H1 (cell line): ENCODE measurements at regions not wholly inside any gene's neighbourhood (a gene's known extent, or its start where the extent isn't known, plus 50 kb on each side); places are given as distances from the start of the nearest gene placed in this dataset.

ENCODE experiments used
- CTCF ChIA-PET: fragments of 300-600 bp; sonication (Branson Sonifier 250); formaldehyde crosslinking; loops from one replicate; lab custom pipeline; 2021; ENCODE audit not compliant: partially characterized antibody; lab: Charles Lee
- POLR2A ChIA-PET: fragments of 300-600 bp; sonication (Branson Sonifier 250); formaldehyde crosslinking; loops from one replicate; lab custom pipeline; 2021; ENCODE audit warnings: inconsistent platforms; ENCODE audit not compliant: partially characterized antibody; lab: Charles Lee
- DNase-seq, 2 experiments: peaks; one replicate each; pipeline versions ENCODE4 v3.0.0 to v3.0.0-alpha.2; 2010 to 2022; ENCODE audit warnings: low spot score in 2 of 2, low read depth in 1 of 2, mixed read lengths in 1 of 2
- FAIRE-seq: peaks from 2 replicates; lab custom pipeline; 2011; peaks lifted over from hg19 to GRCh38; lab: Jason Lieb, UNC
- H2AFZ ChIP-seq: 2 replicates; pipeline ENCODE4 v1.8.1; 2012; ENCODE audit warnings: low read length, inconsistent platforms
- H2AK5ac ChIP-seq: 2 replicates; pipeline ENCODE4 v1.6.1; 2013; ENCODE audit warnings: low read depth, low read length
- H2BK120ac ChIP-seq: replicated peaks from 2 replicates; pipeline ENCODE3; 2013; ENCODE audit warnings: low read depth, low read length, inconsistent platforms
- H2BK12ac ChIP-seq: 2 replicates; pipeline ENCODE4 v1.6.1; 2013; ENCODE audit warnings: low read depth, low read length
- H2BK15ac ChIP-seq: 2 replicates; pipeline ENCODE4 v1.6.1; 2013; ENCODE audit warnings: low read length
- H2BK20ac ChIP-seq: 2 replicates; pipeline ENCODE4 v1.6.1; 2013; ENCODE audit warnings: low read length
- H2BK5ac ChIP-seq: 2 replicates; pipeline ENCODE4 v1.6.1; 2013; ENCODE audit warnings: low read depth, low read length
- H3K14ac ChIP-seq: 2 replicates; pipeline ENCODE4 v1.6.1; 2013; ENCODE audit warnings: inconsistent platforms; ENCODE audit not compliant: insufficient read length
- H3K18ac ChIP-seq: 2 replicates; pipeline ENCODE4 v1.6.1; 2013; ENCODE audit warnings: low read length; ENCODE audit errors: extremely low read depth
- H3K23ac ChIP-seq: 2 replicates; pipeline ENCODE4 v1.6.1; 2013; ENCODE audit warnings: inconsistent platforms; ENCODE audit not compliant: insufficient read length
- H3K23me2 ChIP-seq: 2 replicates; pipeline ENCODE4 v1.6.1; 2013; ENCODE audit warnings: low read depth, low read length
- H3K27ac ChIP-seq: 2 replicates; pipeline ENCODE4 v1.6.1; 2011; ENCODE audit warnings: low read depth, low read length, inconsistent platforms
- H3K27me3 ChIP-seq, 4 experiments: replicated peaks in 1 of 4; 1 replicate in 1 of 4; 2 replicates in 3 of 4; pipeline versions ENCODE4 v1.6.1 to v1.8.1; 2011 to 2013; ENCODE audit warnings: low read length in 3 of 4, mild to moderate bottlenecking in 3 of 4, inconsistent platforms in 2 of 4, mixed read lengths in 2 of 4, moderate library complexity in 1 of 4; ENCODE audit not compliant: control insufficient read depth in 3 of 4, insufficient read depth in 3 of 4; ENCODE audit errors: extremely low read depth in 1 of 4
- H3K36me3 ChIP-seq, 4 experiments: 2 replicates each; pipeline versions ENCODE4 v1.6.1 to v1.8.1; 2011 to 2013; ENCODE audit warnings: mild to moderate bottlenecking in 4 of 4, low read length in 3 of 4, moderate library complexity in 2 of 4, control low read depth in 1 of 4, inconsistent platforms in 1 of 4; ENCODE audit not compliant: insufficient read depth in 4 of 4, control insufficient read depth in 2 of 4
- H3K4ac ChIP-seq: replicated peaks from 2 replicates; pipeline ENCODE3; 2013; ENCODE audit warnings: low read length, low read depth, mixed read lengths, inconsistent platforms; ENCODE audit not compliant: insufficient read length
- H3K4me1 ChIP-seq, 4 experiments: replicated peaks in 1 of 4; 1 replicate in 1 of 4; 2 replicates in 3 of 4; pipeline versions ENCODE4 v1.6.1 to v1.8.1; 2011 to 2013; ENCODE audit warnings: low read length in 3 of 4, inconsistent platforms in 2 of 4, mixed read lengths in 1 of 4; ENCODE audit not compliant: insufficient read depth in 4 of 4, control insufficient read depth in 3 of 4
- H3K4me2 ChIP-seq, 2 experiments: 2 replicates each; pipeline versions ENCODE4 v1.6.1 to v1.8.1; 2011 to 2013; ENCODE audit warnings: low read depth in 2 of 2, low read length in 2 of 2, control low read depth in 1 of 2, inconsistent platforms in 1 of 2, mild to moderate bottlenecking in 1 of 2; ENCODE audit not compliant: insufficient read depth in 1 of 2
- H3K4me3 ChIP-seq, 4 experiments: fragments of 200-600, 300-600 bp in 1 of 4; sonication (generic), shearing (Covaris generic), sonication (Bioruptor Twin) in 1 of 4; 2 replicates each; pipeline versions ENCODE4 v1.5.1 to v1.8.1; 2011 to 2016; ENCODE audit warnings: low read length in 4 of 4, low read depth in 3 of 4, control low read depth in 2 of 4, inconsistent platforms in 2 of 4, mild to moderate bottlenecking in 2 of 4, mixed read lengths in 1 of 4, moderate library complexity in 1 of 4; ENCODE audit not compliant: insufficient read depth in 2 of 4; ENCODE audit errors: extremely low read depth in 1 of 4
- H3K56ac ChIP-seq: replicated peaks from 2 replicates; pipeline ENCODE3; 2013; ENCODE audit warnings: low read depth, mild to moderate bottlenecking, mixed read lengths, low read length, inconsistent platforms; ENCODE audit not compliant: insufficient read length
- H3K79me1 ChIP-seq: 2 replicates; pipeline ENCODE4 v1.6.1; 2013; ENCODE audit warnings: low read depth, low read length, control low read depth
- H3K79me2 ChIP-seq, 2 experiments: 2 replicates each; pipeline versions ENCODE4 v1.6.1 to v1.8.1; 2012 to 2013; ENCODE audit warnings: low read length in 2 of 2, mild to moderate bottlenecking in 2 of 2, inconsistent platforms in 1 of 2; ENCODE audit not compliant: insufficient read depth in 2 of 2, control insufficient read depth in 1 of 2
- H3K9ac ChIP-seq, 4 experiments: replicated peaks in 1 of 4; 1 replicate in 1 of 4; 2 replicates in 3 of 4; pipeline versions ENCODE4 v1.6.1 to v1.8.1; 2011 to 2013; ENCODE audit warnings: low read depth in 3 of 4, low read length in 3 of 4, control low read depth in 2 of 4, mild to moderate bottlenecking in 2 of 4, moderate library complexity in 2 of 4, inconsistent platforms in 1 of 4; ENCODE audit errors: extremely low read depth in 1 of 4
- H3K9me3 ChIP-seq, 2 experiments: 2 replicates each; pipeline versions ENCODE4 v1.6.1 to v1.8.1; 2012 to 2013; ENCODE audit warnings: mild to moderate bottlenecking in 2 of 2, moderate library complexity in 2 of 2, control low read depth in 1 of 2, inconsistent platforms in 1 of 2, low read depth in 1 of 2, low read length in 1 of 2, mixed read lengths in 1 of 2; ENCODE audit not compliant: insufficient read depth in 2 of 2
- H4K20me1 ChIP-seq, 2 experiments: replicated peaks in 1 of 2; 2 replicates each; pipeline versions ENCODE3 to v1.8.1; 2011 to 2013; ENCODE audit warnings: inconsistent platforms in 2 of 2, low read length in 2 of 2, mild to moderate bottlenecking in 1 of 2; ENCODE audit not compliant: insufficient read depth in 2 of 2, control insufficient read depth in 1 of 2
- H4K5ac ChIP-seq: 2 replicates; pipeline ENCODE4 v1.6.1; 2013; ENCODE audit warnings: low read length, low read depth, mixed read lengths, inconsistent platforms; ENCODE audit not compliant: insufficient read length
- H4K8ac ChIP-seq: 2 replicates; pipeline ENCODE4 v1.8.0; 2013; ENCODE audit warnings: mild to moderate bottlenecking, moderate library complexity, low read length, inconsistent platforms; ENCODE audit not compliant: insufficient read depth; ENCODE audit errors: extremely low read depth
- H4K91ac ChIP-seq: replicated peaks from 2 replicates; pipeline ENCODE3; 2013; ENCODE audit warnings: low read length, mixed read lengths, inconsistent platforms; ENCODE audit not compliant: insufficient read length
- ASH2L ChIP-seq: fragments of 200-600, 300-600 bp; sonication (generic); IDR thresholded peaks from one replicate; pipeline ENCODE4 v1.7.1; 2017; ENCODE audit warnings: low read length
- CBX8 ChIP-seq: fragments of 300-800, 300-1000 bp; sonication (generic); IDR thresholded peaks from 2 replicates; pipeline ENCODE4 v1.7.1; 2016; ENCODE audit warnings: low read depth, low read length, borderline replicate concordance
- GABPA ChIP-seq: IDR thresholded peaks from 2 replicates; pipeline ENCODE4 v1.6.1; 2011; ENCODE audit warnings: mild to moderate bottlenecking, low read length, moderate library complexity, borderline replicate concordance; ENCODE audit not compliant: insufficient read depth
- GTF2F1 ChIP-seq: IDR thresholded peaks from 2 replicates; pipeline ENCODE4 v1.6.1; 2012; ENCODE audit warnings: low read depth, low read length, improper control_type of control experiment, borderline replicate concordance
- HDAC6 ChIP-seq: IDR thresholded peaks from one replicate; pipeline ENCODE4 v1.7.1; 2012; ENCODE audit warnings: low read depth, mild to moderate bottlenecking, inconsistent platforms, low read length, moderate library complexity
- KDM1A ChIP-seq: fragments of 200-600, 300-600 bp; sonication (generic); IDR thresholded peaks from 2 replicates; pipeline ENCODE4 v1.7.1; 2016; ENCODE audit warnings: mild to moderate bottlenecking, low read length, borderline replicate concordance
- KDM5A ChIP-seq: fragments of 200-600 bp; IDR thresholded peaks from 2 replicates; pipeline ENCODE4 v1.7.1; 2012; ENCODE audit warnings: mild to moderate bottlenecking, low read length, inconsistent platforms, mixed read lengths
- RAD21 ChIP-seq, 2 experiments: IDR thresholded peaks in 1 of 2; conservative IDR thresholded peaks in 1 of 2; 2 replicates each; pipeline ENCODE4 v1.6.1; 2011; ENCODE audit warnings: low read depth in 2 of 2, low read length in 2 of 2, improper control_type of control experiment in 1 of 2, inconsistent platforms in 1 of 2, mild to moderate bottlenecking in 1 of 2, moderate library complexity in 1 of 2
- RBBP5 ChIP-seq: IDR thresholded peaks from 2 replicates; pipeline ENCODE4 v1.7.1; 2012; ENCODE audit warnings: low read depth, mild to moderate bottlenecking, inconsistent platforms, low read length, moderate library complexity, borderline replicate concordance
- SP4 ChIP-seq: IDR thresholded peaks from 2 replicates; pipeline ENCODE4 v1.6.1; 2012; ENCODE audit warnings: low read length, inconsistent platforms
- SUZ12 ChIP-seq: fragments of 200-600 bp; sonication (generic); IDR thresholded peaks from 2 replicates; pipeline ENCODE4 v1.6.1; 2012; ENCODE audit warnings: mild to moderate bottlenecking, inconsistent platforms, low read length, moderate library complexity, mixed read lengths
- TAF7 ChIP-seq: optimal IDR thresholded peaks from 2 replicates; pipeline ENCODE3; 2011; ENCODE audit warnings: low read depth, mild to moderate bottlenecking, inconsistent platforms, low read length, moderate library complexity, borderline replicate concordance
- USF2 ChIP-seq: IDR thresholded peaks from 2 replicates; pipeline ENCODE4 v1.6.1; 2011; ENCODE audit warnings: low read length, improper control_type of control experiment
- WGBS, 2 experiments: shearing (Covaris generic) in 1 of 2; methylation state at CpG; one replicate each; pipeline versions ENCODE4 v1.1.6 to v1.1.7; 2013 to 2015; ENCODE audit warnings: low lambda C conversion rate in 2 of 2, mixed read lengths in 2 of 2, inconsistent platforms in 1 of 2, low coverage in 1 of 2, missing lambda C conversion rate in 1 of 2; ENCODE audit not compliant: insufficient replicate concordance in 2 of 2, insufficient coverage in 1 of 2, insufficient read length in 1 of 2; ENCODE audit errors: extremely low coverage in 1 of 2, missing lambda C conversion rate in 1 of 2; 5-methylcytosine and 5-hydroxymethylcytosine counted together

DNA sequence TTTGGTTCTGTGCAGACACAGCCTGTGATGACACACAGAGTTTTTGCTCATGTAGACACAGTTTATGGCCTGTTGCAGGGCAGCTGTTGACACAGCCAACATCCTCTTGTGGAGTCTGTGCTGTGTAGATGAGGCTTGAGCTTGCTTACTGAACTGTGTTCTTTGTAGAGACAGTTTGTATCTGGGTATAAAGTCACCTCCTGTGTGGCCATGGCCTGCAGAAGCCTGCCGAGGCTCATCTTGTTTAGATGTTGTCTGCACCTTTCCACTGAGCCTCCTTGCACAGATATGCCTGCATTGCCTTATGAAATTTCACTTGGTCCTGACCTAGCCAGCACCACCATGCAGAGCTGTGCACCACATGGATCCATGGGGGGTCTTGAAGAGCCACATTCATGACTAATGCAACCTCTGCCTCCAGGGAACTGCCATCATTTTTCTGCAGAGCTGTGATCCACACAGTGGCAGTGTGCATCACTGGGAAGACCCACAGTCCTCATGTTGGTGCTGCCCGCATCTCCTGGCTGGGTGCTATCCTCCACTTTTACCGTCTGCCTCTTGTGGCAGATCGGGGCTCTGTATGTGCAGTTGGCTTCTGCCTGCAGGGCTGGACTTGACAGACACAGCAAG is 198.0 kb upstream of the MAMLD1 start:
- no peak overlapping the region for H4K8ac ChIP-seq
- 90% methylated on average over 3 of the region's 4 CpGs; no CpG with 5 or more reads in 1 of the 2 experiments for WGBS, 2 experiments
- H4K20me1 ChIP-seq: no peaks in the 10 kb centered on the region
- H2BK20ac ChIP-seq: no peak overlapping the region
- H3K4ac ChIP-seq: no peak overlapping the region
- H3K56ac ChIP-seq: no peak overlapping the region
- FAIRE-seq: no peak
- no peaks in the 10 kb centered on the region for H3K4me1 ChIP-seq
- H3K18ac ChIP-seq: no peak overlapping the region
- no peak overlapping the region for H2AK5ac ChIP-seq
- POLR2A ChIA-PET: no interaction called here
- H3K27me3 ChIP-seq: no peaks in the 10 kb centered on the region
- no peak overlapping the region for H4K91ac ChIP-seq
- H3K36me3 ChIP-seq: no peaks in the 10 kb centered on the region
- H3K23ac ChIP-seq: no peak overlapping the region
- no peaks in the 10 kb centered on the region for H3K9me3 ChIP-seq
- no peaks in the 10 kb centered on the region for H3K23me2 ChIP-seq
- no peak overlapping the region for H2BK120ac ChIP-seq
- H3K79me2 ChIP-seq: no peaks in the 10 kb centered on the region
- H4K5ac ChIP-seq: no peak overlapping the region
- DNase-seq: no peak
- H3K4me2 ChIP-seq: no peak overlapping the region
- H2BK15ac ChIP-seq: no peak overlapping the region
- no peak overlapping the region for H3K4me3 ChIP-seq
- H2AFZ ChIP-seq: no peak overlapping the region
- no peak overlapping the region for H3K27ac ChIP-seq
- CTCF ChIA-PET: no interaction called here
- no peaks in the 10 kb centered on the region for H3K79me1 ChIP-seq
- H2BK12ac ChIP-seq: no peak overlapping the region
- no peak overlapping the region for H3K9ac ChIP-seq
- H3K14ac ChIP-seq: no peak overlapping the region
- no peak overlapping the region for H2BK5ac ChIP-seq
- TF ChIP-seq KDM5A: no peak
- TF ChIP-seq HDAC6: no peak
- no peak for TF ChIP-seq RAD21 (IDR thresholded peaks at IDR 0.05 in 1 of 2, conservative IDR thresholded peaks at IDR 0.05 in 1 of 2; ENCODE audit: low read depth in 2 of 2, low read length in 2 of 2)
- TF ChIP-seq SUZ12: no peak
- TF ChIP-seq KDM1A: no peak
- TF ChIP-seq GTF2F1: no peak
- no peak for TF ChIP-seq RBBP5
- TF ChIP-seq CBX8: no peak
- no peak for TF ChIP-seq TAF7
- TF ChIP-seq USF2: no peak
- TF ChIP-seq SP4: no peak
- no peak for TF ChIP-seq ASH2L
- no peak for TF ChIP-seq GABPA
